NCI-H2227 treated with DMSO at 0.1 percent for 48 hours (cell line): ENCODE measurements at regions not wholly inside any gene's neighbourhood (a gene's known extent, or its start where the extent isn't known, plus 50 kb on each side); places are given as distances from the start of the nearest gene placed in this dataset.

Source experiments
- DNase-seq: peaks from one replicate; lab custom pipeline; 2025; lab: John Stamatoyannopoulos, UW

- DNase-seq, result no peak
Observed at GRCh38 chr12:75836533-75836932, 195.0 kb downstream of the PHLDA1 start.

DNA sequence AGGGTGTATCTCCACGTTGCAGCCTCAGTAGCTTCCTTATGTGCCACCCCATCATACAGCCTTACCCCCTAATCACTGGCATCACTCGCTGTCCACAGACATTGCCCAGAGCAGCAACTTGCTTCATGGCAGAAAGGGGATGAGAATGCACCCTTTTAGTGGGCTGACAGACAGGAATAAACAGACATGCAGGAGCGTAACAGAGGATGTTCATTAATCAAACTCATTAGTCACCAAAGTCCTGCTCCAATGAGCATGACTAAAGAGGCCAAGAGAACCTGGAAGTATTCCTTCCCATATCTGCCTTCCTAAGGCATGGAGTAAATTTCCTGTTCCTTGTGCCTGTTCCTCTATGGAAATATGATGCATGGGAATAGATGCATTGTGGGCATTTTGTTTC is 197.0 kb downstream of the PHLDA1 start:
- no peak for DNase-seq

- no peak for DNase-seq
Observed at GRCh38 chr12:75833268-75833667, 198.3 kb downstream of the PHLDA1 start.

GRCh38 chr12:75831402-75831801 is 200.2 kb downstream of the PHLDA1 start:
- no peak for DNase-seq

DNA sequence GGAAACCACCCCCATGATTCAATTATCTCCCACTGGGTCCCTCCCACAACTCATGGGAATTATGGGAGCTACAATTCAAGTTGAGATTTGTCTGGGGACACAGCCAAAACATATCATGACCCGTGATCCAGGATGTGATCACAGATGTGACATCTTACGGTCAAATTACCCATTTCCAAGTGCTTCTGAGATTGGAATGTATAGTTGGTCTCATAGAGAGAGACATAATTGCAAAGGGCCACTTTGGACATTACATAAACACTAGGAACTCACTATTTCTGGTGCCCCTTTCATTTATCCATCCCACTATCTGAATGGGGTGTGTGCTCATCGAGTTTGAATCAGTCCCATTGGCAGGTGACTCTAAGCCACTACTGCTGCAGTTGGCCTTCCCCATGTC is 204.5 kb downstream of the PHLDA1 start:
- DNase-seq, result no peak

DNA sequence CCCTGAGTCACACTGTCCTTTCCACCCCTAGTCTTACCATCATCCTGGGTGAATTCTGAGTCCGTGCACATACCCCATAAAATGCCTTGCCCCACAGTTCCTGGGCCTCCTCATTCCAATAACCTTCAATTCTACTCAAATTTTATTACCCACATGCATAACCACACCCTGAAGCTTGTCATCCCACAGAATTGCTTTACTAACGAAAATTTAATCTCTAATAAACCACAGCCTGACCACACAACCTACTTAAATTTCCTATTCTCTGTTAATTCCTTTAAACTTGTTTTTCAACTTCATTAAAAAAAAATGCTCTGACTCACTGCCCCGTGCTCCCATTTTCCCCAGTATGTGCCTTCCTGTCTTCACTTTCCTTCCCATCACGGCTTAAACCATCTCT is 205.9 kb downstream of the PHLDA1 start:
- no peak for DNase-seq

DNA sequence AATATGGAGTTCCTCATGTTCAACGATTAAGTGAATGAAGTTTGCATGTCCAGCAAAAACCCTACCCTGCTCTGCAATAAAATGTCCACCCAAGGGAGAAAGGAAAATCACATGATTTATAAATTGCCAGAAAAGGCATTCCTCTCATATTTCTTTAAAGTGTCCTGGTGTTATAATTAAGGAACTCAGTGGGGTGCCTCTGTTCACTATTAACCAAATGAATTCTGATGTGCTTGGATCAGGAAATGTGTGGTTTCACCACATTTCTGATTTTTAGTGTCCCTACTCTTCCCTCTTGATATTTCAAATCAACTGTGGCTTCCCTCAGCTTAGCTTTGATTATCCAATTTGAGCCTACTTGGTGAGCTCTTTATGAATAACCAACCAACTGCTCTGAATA is 208.1 kb downstream of the PHLDA1 start:
- no peak for DNase-seq

DNA sequence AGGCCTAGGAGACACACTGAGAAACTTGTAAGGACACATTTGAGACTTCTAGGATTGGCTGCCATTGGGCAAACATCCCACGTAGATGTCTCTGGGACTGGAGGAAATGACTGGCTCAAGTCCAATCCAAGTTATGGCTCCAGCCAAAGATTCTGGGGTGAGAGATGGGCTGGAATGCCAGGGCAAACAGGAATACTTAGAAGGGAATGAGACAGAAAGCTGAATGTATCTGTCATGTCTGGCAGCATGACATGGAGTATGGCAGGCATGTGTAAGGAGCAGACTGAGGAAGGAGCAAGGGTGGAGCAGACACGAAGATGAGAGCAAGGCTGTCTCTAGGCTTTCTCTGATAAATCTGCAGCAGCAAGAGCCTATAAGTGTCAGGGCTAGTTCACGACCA is 209.2 kb downstream of the PHLDA1 start:
- DNase-seq, result no peak

- no peak for DNase-seq
Observed at GRCh38 chr12:75820848-75821578, 210.6 kb downstream of the PHLDA1 start.

- DNase-seq, result no peak
Observed at GRCh38 chr12:75820071-75820470, 211.5 kb downstream of the PHLDA1 start.

GRCh38 chr12:75819512-75819911 is 212.1 kb downstream of the PHLDA1 start:
- no peak for DNase-seq

DNA sequence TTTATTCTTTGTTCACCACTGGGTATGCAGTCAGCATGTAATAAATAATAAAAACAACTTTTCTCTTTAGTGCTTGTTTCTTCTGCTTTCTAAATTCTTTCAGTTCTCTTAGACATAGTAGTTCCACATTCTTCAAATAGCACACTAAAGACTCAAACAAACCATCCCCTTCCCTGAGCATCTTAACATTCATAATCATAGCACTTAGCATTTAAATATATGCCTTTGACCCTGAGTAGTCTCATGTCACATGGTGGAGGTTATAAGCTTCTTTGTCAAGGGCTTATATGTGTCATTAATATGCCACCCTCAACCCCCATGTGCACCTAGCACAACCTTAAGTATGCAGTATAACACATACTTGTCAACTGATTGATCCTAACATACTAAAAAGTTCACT is 212.7 kb downstream of the PHLDA1 start:
- DNase-seq, result no peak

DNA sequence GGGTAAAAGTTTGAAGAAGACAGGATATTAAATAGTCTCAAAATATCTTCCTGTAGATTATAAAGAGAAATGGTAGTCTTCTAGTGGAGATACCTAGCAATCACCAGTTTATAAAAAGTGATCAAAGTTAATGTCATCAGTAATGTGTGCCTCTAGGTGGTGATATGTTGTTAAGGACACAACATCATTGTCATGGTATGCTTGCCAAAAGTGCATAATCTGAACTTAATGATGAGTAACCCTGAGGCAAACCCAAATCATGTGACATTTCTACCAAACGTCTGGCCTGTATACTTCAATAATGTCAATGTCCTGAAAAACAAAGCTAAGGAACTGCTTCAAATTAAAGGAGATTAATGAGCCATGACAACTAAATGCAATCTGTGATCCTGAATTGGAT is 214.7 kb downstream of the PHLDA1 start:
- no peak for DNase-seq

- no peak for DNase-seq
Observed at GRCh38 chr12:75815756-75816155, 215.8 kb downstream of the PHLDA1 start.

DNA sequence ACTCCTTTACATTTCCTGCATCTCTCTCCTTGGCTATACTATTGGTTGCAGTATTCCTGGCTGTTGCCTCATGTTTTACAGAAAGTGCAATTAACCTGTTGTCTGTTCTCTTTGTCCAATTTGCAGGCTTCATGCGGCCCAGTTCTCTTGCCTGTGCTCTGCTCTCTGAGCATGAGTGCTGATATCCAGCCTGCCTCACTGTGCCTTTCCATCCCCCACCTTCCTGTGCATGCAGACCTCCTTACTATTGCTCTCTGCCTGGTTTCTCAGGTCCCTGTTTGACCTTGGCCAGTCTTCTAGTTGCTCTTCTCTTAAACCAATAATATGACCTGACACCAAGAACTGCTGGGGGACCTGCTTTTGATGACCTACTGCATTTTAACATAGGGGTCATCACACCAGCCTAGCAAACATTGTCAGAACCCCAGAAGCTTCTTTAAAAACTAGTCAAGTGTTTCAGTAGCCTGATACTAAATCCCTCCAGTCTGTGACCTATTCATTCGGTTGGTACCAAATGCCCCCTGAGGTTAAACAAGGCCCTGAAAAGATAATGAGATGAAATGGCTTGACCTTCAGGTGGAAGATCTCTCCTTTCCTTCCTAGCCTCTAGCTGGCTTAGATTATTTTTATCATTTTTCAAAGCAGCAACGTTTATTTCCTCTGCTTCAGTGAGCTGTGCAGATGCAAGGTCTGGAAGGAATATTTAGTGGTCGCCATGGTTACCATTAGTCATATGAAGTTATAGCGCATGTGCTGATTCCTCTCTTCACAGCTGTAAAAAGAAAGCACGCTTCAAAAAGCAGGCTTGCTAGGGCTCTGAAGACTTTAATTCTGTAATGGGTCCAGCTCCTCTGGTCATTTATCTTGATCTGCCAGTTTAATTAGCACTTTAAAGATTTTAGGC is 216.5 kb downstream of the PHLDA1 start:
- peak; percentile 68 for DNase-seq

DNA sequence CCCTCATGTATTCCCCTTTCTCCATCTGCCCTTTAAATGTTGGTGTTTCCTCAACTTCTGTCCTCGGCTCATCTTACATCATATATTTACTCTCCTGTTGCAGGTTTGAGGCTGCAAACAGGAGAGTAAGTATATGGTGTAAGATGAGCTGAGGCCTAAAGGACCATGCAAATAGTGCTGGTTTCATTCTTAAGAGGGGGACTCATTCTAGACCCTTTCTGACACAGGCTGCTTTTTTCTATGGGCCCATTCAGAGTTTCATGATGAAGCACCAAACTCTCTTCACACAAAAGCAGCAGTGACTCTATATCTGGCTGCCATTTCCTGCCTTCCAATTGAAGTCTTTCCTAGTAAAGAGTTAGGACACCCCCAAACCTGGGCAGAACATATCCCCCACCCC is 218.5 kb downstream of the PHLDA1 start:
- DNase-seq, result no peak

- DNase-seq, result peak; percentile 87
Observed at GRCh38 chr12:75812271-75813018, 219.1 kb downstream of the PHLDA1 start.

DNA sequence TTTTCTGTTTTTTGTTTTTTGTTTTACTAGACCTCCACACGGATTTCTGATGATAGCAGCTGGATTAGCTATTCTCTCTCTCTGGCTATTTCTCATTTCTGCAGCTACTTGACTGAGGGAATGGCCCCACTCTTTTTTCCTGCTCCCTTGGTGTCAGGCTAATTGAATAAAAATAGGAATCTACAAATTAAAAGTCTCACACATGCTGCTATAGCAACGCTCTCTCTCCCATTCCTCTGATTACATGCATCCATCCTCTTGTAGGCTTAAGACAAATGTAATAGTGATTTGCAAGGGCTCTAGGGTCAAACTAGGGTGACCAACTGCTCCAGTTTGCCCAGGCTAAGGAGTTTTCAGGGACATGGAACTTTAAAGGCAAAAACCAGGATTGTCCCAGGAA is 221.8 kb downstream of the PHLDA1 start:
- no peak for DNase-seq

- no peak for DNase-seq
Observed at GRCh38 chr12:75807494-75807893, 224.1 kb downstream of the PHLDA1 start.

GRCh38 chr12:75805905-75806304 is 225.7 kb downstream of the PHLDA1 start:
- DNase-seq, result no peak

DNA sequence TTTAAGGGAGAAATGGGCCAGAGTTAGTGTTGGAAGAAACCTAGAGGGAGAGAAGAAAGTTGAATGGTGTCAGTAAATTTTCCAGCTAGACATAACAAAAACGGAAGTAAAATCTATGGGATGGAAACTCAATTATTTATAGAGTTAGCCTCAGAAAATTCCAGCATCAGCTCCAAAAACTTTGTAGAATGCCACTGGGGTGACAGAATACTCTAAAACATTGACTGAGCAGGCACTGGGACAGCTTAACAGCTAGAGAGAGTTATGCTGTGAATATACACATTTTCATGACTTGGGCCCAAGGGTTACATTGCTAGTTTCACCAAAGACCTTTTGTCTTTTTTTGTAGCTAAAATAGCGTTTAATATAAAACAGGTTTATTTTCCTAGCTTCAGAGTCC is 226.3 kb downstream of the PHLDA1 start:
- no peak for DNase-seq

DNA sequence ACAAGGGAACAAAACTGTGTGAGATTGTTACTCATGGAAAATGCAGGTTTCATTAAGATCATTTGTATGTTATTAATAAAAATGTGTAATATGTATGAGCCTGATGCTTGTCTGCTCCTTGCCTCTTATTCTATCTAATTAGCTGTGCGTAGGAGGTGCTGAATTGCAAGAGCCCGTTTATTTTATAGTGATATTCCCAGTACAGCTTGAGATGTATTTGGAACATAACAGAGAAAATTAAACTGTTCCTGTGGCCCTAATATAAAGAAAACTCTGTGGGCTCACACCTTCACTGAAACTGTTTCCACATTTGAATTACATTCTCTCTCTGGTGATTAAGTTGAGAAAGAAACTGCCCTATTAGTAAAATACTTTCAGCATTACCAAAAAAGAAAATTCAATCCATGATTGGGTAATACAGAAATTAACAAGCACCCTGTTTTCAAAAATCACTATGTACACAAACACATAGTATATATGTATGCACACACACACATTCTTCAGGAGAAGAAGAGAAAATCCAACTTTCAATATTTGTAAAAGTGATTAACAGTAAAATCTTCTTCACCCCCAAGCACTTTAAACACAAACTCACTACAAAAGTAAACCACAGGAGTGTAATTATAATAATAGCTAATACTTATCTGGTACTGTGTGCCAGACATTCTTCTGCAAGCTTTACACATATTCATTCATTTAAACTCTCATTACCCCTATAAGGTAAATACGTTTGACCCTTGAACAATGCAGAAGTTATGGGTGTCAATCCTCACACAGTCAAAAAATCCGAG is 233.2 kb downstream of the PHLDA1 start:
- DNase-seq, result peak; percentile 21
